Erythroblast (primary cell): ENCODE measurements at regions not wholly inside any gene's neighbourhood (a gene's known extent, or its start where the extent isn't known, plus 50 kb on each side); places are given as distances from the start of the nearest gene placed in this dataset.

Experiments used
- GATA1 ChIP-seq: IDR thresholded peaks from 2 replicates; pipeline ENCODE4 v1.6.1; 2011; ENCODE audit warnings: low read depth, mild to moderate bottlenecking, control low read depth, low read length, moderate library complexity
- POLR2A ChIP-seq: IDR thresholded peaks from 2 replicates; pipeline ENCODE4 v1.6.1; 2011; ENCODE audit warnings: mild to moderate bottlenecking, low read length

- TF ChIP-seq POLR2A (no peak), GATA1 (no peak)
These were observed 142.6 kb upstream of the CTTNBP2NL start for GRCh38 chr1:112253366-112253765.
